NCI-H69 (cell line): ENCODE measurements at regions not wholly inside any gene's neighbourhood (a gene's known extent, or its start where the extent isn't known, plus 50 kb on each side); places are given as distances from the start of the nearest gene placed in this dataset.

Source experiments
- DNase-seq: peaks from one replicate; lab custom pipeline; 2025; lab: John Stamatoyannopoulos, UW

DNA sequence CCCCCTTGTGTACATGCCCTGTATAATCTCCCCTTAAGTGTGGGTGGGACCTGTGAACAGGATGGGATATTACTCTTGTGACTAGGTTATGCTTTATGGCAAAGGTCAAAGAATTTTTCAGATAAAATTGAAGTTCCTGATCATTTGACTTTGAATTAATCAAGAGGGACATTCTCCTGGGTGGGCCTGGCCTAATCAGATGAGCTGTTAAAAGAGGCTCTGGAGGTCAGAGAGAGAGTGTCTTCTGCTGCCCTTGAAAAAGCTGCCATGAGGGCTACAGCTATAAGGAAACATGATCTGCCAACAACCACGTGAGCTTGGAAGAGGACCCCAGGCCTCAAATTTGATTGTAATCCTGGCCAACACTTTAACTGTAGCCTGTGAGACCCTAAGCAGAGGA lies 125.6 kb upstream of the CSF3R start:
- DNase-seq, result no peak

DNA sequence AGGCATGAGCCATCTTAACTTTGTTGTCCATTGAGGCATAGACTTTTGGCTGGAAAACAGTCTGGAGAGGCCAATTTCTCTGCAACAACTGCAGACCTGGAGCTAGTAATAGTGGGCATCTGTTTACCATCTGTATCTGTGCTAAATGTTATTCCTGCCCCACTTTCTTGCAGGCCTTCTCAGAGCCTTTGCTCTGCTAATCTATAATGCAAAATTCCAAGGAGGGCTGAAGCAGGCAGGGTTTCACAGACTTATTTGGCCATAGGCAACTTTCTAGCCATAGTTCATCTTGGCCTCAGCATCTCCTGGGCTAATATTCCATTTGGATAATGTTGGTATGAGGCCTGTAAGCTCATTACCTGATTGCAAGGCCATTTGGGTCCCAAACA lies 124.5 kb upstream of the CSF3R start:
- no peak for DNase-seq

DNA sequence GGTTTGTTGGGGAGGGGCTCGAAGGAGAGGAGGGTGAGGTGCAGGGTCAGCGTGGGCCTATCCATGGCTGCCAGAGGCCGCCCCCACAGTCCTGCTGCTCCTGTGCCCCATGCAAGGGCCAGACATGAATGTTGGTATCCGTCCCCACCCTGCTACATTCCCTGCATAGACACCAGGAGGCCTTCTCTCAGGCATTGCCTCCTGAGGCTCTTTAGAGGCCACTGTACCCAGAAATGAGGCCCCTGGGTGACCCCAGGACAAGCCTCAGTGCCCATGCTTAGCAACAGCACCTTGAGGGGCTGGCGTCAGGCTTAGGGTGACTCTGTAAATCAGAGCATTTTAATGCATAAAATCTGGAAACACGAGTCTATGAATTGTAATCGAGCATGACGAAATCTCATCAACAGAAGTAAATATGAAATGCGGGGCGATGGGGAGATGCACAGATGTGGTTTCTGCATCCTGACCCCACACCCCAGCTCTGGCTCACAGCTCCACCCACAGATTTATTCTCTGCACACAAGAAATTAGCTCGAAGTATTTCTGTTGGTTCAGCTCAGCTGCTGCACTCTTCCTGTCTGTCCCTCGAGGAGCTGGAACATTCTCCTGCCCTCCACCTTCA lies 124.0 kb upstream of the CSF3R start:
- no peak for DNase-seq

DNA sequence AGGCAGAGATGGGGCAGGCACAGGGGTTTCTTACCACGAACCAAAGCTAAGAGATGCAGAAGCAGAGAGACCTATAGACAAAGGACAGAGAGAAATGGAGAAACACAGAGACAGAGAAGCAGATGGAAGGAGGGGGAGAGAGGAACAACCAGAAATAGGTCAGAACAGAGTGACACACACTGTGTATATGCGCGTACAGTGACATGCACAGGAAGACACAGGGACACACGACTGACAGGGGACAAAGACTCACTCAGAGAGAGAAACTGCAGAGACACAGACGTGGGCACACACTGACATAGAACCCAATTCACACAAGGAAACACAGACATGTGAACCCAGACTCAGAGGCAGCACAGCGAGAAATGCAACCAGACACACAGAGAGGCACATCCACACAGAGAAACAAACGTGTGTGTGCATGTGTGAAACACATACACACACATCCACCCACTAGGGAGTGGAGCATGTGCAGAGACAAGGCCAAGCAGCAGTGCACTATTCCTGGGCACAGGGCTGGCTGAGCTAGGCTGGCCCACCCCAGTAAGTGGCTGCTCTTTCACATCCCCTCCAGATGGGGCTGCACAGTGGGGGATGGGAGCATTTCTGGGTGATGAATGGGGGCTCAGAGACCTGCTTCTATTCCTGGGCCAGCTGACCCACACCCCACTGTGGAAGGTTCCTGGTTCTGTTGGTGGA lies 123.4 kb upstream of the CSF3R start:
- peak; percentile 10 for DNase-seq

DNA sequence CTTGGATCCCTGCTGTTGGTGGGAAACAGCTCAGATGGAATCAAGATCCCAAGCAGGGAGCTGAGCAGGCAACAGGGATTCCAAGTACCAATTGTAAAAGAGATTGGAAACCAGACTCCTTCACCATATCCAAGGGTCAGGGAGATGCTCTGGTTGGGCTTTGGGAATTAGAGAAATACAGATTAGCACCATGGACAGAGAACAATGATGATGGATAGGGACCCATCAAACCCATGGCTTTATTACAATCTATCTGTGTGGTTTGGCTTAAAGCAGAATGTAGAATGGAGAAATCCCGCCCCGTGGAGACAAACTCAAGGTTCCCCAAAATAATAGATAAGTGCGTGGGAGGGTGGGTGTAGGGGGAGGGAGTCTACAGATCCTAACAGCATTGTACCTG lies 120.7 kb upstream of the CSF3R start:
- DNase-seq, result no peak

- DNase-seq, result peak; percentile 96
Observed at GRCh38 chr1:36602184-36602583, 119.5 kb upstream of the CSF3R start.

DNA sequence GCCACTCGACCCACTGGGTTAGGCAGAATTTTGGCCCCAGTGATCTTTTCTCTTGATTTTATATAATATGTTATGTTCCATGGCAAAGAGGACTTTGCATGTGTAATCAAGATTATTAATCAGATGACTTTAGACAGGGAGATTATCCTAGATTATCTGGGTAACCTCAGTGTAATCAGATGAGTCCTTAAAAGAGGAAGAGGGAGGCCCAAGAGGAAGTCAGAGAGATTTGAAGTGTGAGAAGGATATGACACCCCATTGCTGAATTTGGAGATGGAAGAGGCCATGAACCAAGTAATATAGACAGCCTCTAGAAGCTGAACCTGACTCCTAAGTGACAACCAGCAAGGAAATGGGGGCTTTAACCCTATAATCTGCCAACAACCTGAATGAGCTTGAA lies 117.1 kb upstream of the CSF3R start:
- DNase-seq, result no peak

- no peak for DNase-seq
Observed at GRCh38 chr1:36597514-36597913, 114.8 kb upstream of the CSF3R start.

DNA sequence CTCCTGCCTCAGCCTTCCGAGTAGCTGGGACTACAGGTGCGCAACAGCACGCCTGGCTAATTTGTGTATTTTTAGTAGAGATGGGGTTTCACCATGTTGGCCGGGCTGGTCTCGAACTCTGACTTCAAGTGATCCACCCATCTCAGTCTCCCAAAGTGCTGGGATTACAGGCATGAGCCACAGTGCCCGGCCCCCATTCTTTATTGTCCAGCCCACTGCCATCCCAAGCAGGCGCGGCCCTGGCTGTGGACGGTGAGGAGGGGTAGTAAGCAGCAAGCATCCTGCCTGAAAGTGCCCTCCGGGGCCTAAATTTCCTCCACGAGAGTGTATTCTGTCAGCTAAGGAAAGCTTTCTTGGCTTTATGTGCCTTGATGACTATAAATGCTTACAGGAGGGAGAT lies 113.2 kb upstream of the CSF3R start:
- DNase-seq, result no peak

DNA sequence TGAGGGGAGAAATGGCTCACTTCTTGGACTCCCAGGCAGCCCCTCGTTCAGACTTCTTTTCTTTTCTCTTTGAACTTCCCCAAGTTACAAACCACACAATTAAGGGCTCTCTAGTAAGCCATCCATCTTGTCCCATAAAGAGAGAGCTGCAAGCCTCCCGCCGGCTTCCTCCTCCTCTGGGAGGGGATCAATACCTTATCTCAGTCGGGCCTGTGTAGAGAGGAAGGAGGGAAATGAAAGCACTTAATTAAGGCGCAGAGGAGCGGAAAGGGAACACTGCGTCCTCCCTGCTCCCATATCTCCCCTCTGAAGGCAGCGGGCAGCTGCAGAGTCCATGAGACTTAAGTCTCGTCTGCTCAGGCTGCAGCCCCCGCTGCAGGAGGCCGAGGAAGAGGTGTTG lies 112.6 kb upstream of the CSF3R start:
- DNase-seq, result no peak

DNA sequence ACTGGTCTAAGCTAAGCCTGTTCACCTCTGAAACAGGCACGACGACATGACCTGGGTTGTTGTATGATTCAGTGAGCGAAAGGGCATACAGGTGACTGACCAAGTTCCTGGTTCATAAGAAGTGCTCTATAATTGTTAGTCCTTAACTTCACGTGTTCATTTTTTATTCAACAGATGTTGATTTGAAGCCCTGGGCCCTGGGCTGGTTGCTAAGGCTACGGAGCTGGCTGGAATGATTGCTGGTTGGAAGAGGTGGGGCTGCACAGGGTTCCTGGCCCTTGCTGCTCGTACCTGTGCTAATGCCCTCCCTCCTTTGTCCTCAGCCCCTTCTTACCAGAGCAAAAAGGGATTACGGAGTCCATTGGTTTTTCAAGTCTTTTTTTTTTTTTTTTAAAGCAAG lies 111.3 kb upstream of the CSF3R start:
- DNase-seq, result peak; percentile 83

GRCh38 chr1:36591278-36591677 lies 108.6 kb upstream of the CSF3R start:
- DNase-seq, result no peak

DNA sequence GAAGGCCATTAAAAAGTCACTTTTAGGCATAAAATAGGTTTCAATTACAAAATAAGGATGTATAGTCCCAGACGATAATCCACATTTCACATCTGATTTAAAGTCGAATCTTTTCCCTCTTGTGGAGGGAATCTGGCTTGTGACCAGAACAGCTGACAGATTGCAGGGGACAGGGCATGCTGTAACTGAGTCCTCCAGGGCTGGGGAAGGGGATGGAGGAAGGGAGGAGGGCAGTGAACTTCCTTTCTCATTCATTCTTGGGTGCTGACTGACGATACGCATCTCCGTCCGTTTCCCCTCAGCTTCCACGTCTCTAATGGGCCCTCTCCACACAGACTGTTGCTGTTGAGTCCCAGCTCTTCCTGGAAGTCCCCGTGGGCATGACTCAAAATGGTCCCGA lies 108.1 kb upstream of the CSF3R start:
- DNase-seq, result peak; percentile 11

DNA sequence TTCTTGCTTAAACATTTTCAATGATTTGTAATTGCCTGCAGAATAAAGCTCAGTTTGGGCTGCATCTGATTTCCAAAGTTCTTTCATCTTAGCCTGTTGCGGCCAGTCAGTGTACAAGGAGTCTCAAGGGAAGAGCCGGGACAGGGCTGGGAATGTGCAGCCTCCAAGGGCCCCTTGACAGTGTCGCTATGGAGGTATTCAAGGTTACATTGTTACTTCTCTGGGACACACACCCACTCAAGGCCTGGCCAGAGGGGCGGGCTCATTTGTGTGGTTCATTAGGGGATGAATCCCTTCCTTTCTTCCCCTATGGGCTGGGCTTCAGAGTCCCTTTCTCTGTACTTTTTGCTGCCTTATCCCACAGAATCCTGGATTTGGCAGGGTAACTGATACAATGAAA lies 107.6 kb upstream of the CSF3R start:
- no peak for DNase-seq

GRCh38 chr1:36588972-36589371 lies 106.3 kb upstream of the CSF3R start:
- peak; percentile 30 for DNase-seq

DNA sequence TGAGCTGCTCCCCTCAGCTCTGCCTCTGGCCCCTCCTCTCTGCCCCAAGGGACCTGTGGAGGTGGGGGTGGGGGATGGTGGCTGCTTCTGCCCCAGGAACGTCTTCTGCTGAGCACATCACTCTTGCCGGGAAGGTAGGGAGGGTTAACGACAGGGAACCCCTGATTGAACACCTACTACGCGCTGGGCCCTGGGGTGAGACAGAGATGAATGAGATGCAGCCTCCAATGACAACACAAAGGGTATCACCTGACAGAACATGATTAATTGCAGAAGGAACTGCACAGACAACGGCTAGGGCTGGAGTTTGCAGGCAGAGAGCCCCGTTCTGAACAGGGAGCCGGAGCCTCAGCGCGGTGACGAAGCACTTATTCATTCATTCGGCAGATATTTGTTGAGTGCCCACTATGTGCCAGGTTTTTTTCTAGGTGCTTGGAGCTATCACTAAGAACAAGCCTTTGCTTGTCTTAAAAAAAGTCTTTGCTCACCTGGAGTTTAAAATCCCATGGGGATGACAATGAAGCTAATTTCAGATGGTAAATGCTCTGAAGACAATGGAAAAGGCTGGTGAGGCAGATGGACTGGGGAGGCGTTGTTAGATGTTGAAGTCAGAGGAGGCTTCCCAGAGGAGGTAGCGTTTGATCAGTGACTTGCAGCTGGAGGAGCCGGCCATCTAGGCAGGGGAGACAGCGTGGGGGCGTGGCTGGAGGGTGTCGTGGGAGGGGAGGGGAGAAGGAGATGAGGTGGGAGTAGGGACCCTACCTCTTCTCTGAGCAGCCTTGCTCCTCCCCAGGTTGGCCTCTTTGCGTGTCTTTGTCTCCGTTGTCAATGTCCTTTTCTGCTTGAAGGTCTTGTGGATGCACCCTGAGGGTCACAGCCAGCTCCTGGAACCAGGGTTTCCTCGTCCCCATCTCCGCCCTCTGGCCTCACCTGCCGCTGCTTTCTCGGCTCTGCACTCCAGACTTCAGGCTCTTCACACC lies 103.1 kb upstream of the CSF3R start:
- peak; percentile 88 for DNase-seq

DNA sequence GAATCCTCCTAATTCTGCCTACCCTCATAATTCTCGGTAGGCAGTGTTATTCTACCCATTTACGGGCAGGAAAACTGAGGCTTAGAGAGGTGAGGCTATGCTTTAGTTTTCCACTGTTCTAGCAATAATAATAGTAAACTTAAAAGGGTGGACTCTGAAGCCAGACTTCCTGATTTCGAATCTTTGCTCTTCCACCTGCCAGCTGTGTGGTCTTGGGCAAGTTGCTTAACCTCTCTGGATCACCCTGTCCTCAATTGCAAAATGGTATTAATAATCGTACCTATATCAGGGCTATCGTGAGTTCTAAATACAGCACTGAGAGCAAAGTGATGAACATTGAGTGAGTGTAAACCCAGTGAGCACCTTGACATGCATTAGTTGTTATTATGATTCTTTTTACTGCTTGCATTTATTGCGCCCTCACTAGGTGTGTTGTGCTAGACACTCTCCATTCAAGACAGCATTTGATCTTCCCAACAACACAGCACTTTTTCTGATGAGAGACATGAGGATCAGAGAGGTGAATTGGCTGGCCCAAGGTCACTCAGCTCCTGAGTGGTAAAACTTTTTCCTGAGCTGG lies 102.3 kb upstream of the CSF3R start:
- no peak for DNase-seq

GRCh38 chr1:36583980-36584782 lies 101.5 kb upstream of the CSF3R start:
- DNase-seq, result peak; percentile 5

DNA sequence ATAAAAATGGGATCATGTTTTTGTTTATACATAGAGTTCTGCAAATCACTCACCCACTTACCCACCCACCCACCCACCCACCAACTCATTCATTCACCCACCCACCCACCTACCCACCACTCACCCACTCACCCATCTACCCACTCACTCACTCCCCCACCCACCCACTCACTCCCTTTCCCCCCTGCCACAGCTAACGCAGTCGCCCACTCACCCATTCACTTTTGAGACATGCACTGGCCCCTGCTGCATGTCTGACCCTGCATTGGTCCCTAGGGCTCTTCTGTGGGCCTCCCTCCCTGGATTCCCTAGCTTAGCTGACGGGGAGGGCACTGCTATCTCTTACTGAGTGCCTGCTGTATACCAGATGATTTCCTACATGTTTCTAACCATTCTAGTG lies 100.4 kb upstream of the CSF3R start:
- no peak for DNase-seq

GRCh38 chr1:36582066-36582755 lies 99.5 kb upstream of the CSF3R start:
- peak; percentile 44 for DNase-seq

- DNase-seq, result peak; percentile 77
Observed at GRCh38 chr1:36580524-36580923, 97.8 kb upstream of the CSF3R start.
